DOHH2 (cell line): ENCODE measurements at regions not wholly inside any gene's neighbourhood (a gene's known extent, or its start where the extent isn't known, plus 50 kb on each side); places are given as distances from the start of the nearest gene placed in this dataset.

Experiments used
- H3F3A ChIP-seq: fragments of 200-600 bp; sonication (generic), shearing (Covaris generic); 2 replicates; pipeline ENCODE4 v1.6.0; 2016; ENCODE audit warnings: antibody characterized with exemption, mild to moderate bottlenecking; ENCODE audit not compliant: control insufficient read depth, insufficient read depth
- H3K27ac ChIP-seq: fragments of 200-600 bp; sonication (generic); 2 replicates; pipeline ENCODE4 v1.5.1; 2014; ENCODE audit warnings: low read depth, mild to moderate bottlenecking, low read length, moderate library complexity
- H3K27me3 ChIP-seq: fragments of 200-600 bp; sonication (generic); 2 replicates; pipeline ENCODE4 v1.6.1; 2014; ENCODE audit warnings: mild to moderate bottlenecking, low read length, mixed read lengths; ENCODE audit not compliant: control insufficient read depth
- H3K36me3 ChIP-seq: fragments of 200-600 bp; sonication (generic); 2 replicates; pipeline ENCODE4 v1.6.1; 2014; ENCODE audit warnings: mild to moderate bottlenecking, low read length, moderate library complexity, mixed read lengths; ENCODE audit not compliant: control insufficient read depth
- H3K4me1 ChIP-seq: fragments of 200-600 bp; sonication (generic); 2 replicates; pipeline ENCODE4 v1.6.1; 2014; ENCODE audit warnings: mild to moderate bottlenecking, low read length, mixed read lengths; ENCODE audit not compliant: control insufficient read depth
- H3K4me2 ChIP-seq: fragments of 200-600 bp; sonication (generic); 2 replicates; pipeline ENCODE4 v1.6.0; 2014; ENCODE audit warnings: mild to moderate bottlenecking, low read length, moderate library complexity
- H3K4me3 ChIP-seq: fragments of 200-600 bp; sonication (generic); 2 replicates; pipeline ENCODE4 v1.5.1; 2014; ENCODE audit warnings: mild to moderate bottlenecking, low read length, mixed read lengths
- H3K79me2 ChIP-seq: fragments of 200-600 bp; sonication (generic); 2 replicates; pipeline ENCODE4 v1.6.1; 2014; ENCODE audit warnings: mild to moderate bottlenecking, low read length, mixed read lengths; ENCODE audit not compliant: control insufficient read depth
- H3K9me2 ChIP-seq: fragments of 200-600 bp; sonication (generic); replicated peaks from 2 replicates; pipeline ENCODE4 v1.6.1; 2014; ENCODE audit warnings: mild to moderate bottlenecking, low read length, mixed read lengths; ENCODE audit not compliant: control insufficient read depth
- H3K9me3 ChIP-seq: fragments of 200-600 bp; sonication (generic); 2 replicates; pipeline ENCODE4 v1.6.1; 2014; ENCODE audit warnings: antibody characterized with exemption, low read length, mixed read lengths; ENCODE audit not compliant: control insufficient read depth, insufficient read depth
- H4K20me1 ChIP-seq: fragments of 200-600 bp; sonication (generic); 2 replicates; pipeline ENCODE4 v1.6.0; 2014; ENCODE audit warnings: low read depth, mild to moderate bottlenecking, antibody characterized with exemption, low read length, moderate library complexity; ENCODE audit not compliant: control insufficient read depth, insufficient read depth
- EZH2phosphoT487 ChIP-seq: fragments of 200-600 bp; sonication (generic); IDR thresholded peaks from 2 replicates; pipeline ENCODE4 v1.6.1; 2017; ENCODE audit warnings: borderline replicate concordance, mild to moderate bottlenecking, antibody characterized with exemption, low read length, moderate library complexity, mixed read lengths
- TF ChIP-seq, protein P1 (sequence below): fragments of 200-600 bp; sonication (generic); IDR thresholded peaks from one replicate; pipeline ENCODE4 v1.5.1; 2014; ENCODE audit warnings: antibody characterized with exemption, mild to moderate bottlenecking, low read depth, low read length; ENCODE audit not compliant: poor library complexity, severe bottlenecking

- H3F3A ChIP-seq = no peaks in the 10 kb centered on the region
- no peaks in the 10 kb centered on the region for H3K9me2 ChIP-seq
- H3K4me3 ChIP-seq = no peak overlapping the region
- H4K20me1 ChIP-seq = no peaks in the 10 kb centered on the region
- H3K27me3 ChIP-seq = no peaks in the 10 kb centered on the region
- no peak for TF ChIP-seq EZH2phosphoT487
- TF ChIP-seq, protein P1, sequence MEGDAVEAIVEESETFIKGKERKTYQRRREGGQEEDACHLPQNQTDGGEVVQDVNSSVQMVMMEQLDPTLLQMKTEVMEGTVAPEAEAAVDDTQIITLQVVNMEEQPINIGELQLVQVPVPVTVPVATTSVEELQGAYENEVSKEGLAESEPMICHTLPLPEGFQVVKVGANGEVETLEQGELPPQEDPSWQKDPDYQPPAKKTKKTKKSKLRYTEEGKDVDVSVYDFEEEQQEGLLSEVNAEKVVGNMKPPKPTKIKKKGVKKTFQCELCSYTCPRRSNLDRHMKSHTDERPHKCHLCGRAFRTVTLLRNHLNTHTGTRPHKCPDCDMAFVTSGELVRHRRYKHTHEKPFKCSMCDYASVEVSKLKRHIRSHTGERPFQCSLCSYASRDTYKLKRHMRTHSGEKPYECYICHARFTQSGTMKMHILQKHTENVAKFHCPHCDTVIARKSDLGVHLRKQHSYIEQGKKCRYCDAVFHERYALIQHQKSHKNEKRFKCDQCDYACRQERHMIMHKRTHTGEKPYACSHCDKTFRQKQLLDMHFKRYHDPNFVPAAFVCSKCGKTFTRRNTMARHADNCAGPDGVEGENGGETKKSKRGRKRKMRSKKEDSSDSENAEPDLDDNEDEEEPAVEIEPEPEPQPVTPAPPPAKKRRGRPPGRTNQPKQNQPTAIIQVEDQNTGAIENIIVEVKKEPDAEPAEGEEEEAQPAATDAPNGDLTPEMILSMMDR = no peak
- H3K9me3 ChIP-seq = no peaks in the 10 kb centered on the region
- no peaks in the 10 kb centered on the region for H3K4me1 ChIP-seq
- H3K36me3 ChIP-seq = no peaks in the 10 kb centered on the region
- no peaks in the 10 kb centered on the region for H3K79me2 ChIP-seq
- H3K27ac ChIP-seq = no peak overlapping the region
- no peak overlapping the region for H3K4me2 ChIP-seq
Measured at GRCh38 chr1:87215592-87215991, 113.1 kb upstream of the LMO4 start.

DNA sequence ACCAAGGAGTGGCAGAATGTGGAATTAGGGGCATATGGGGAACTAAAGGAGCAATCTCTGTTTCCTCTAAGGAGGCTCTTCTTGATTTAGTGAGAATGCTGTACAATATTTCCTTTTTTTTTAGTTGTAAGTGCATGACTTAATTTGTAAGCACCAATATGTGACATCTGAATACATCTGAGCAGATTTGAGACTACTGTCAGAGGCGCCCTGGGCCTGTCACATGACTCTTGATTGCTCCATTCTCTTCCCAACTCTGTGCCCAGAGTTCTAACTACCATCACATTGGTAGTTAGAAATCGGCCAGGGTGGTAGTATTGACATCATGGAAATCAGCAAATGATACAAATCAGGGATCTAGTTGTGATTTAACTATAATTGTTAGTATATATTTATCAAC lies 110.1 kb upstream of the LMO4 start:
- no peaks in the 10 kb centered on the region for H3K9me2 ChIP-seq
- H3K9me3 ChIP-seq = no peaks in the 10 kb centered on the region
- H3K4me3 ChIP-seq = no peak overlapping the region
- no peaks in the 10 kb centered on the region for H3K79me2 ChIP-seq
- no peaks in the 10 kb centered on the region for H3F3A ChIP-seq
- H3K27me3 ChIP-seq = no peaks in the 10 kb centered on the region
- no peaks in the 10 kb centered on the region for H3K36me3 ChIP-seq
- no peaks in the 10 kb centered on the region for H3K4me1 ChIP-seq
- no peak overlapping the region for H3K27ac ChIP-seq
- H3K4me2 ChIP-seq = no peak overlapping the region
- no peak for TF ChIP-seq EZH2phosphoT487
- TF ChIP-seq, protein P1 = no peak
- H4K20me1 ChIP-seq = no peaks in the 10 kb centered on the region

DNA sequence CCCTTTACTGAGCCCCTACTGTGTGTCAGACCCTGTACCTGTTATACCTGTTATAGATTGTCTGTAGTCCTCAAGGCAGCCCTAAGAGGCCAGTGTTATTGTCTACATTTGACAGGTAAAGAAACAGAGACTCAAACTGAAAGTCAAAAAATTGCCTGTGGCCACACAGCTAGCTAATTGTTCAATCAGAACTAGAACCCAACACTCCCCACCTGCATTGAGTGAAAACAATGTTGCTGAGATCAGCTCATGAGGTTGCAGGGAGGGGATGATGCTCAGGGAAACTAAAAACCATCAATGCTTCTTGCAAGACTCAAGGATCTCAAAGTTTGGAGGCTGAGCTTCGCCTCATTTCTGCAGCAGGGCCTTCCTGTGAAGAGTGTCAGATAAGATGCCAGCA lies 109.5 kb upstream of the LMO4 start:
- Histone ChIP-seq H3K4me3 (no peak overlapping the region), H4K20me1 (no peaks in the 10 kb centered on the region), H3K9me2 (no peaks in the 10 kb centered on the region), H3K27me3 (no peaks in the 10 kb centered on the region), H3K4me2 (no peak overlapping the region), H3K79me2 (no peaks in the 10 kb centered on the region), H3F3A (no peaks in the 10 kb centered on the region), H3K4me1 (no peaks in the 10 kb centered on the region), H3K27ac (no peak overlapping the region), H3K36me3 (no peaks in the 10 kb centered on the region), H3K9me3 (no peaks in the 10 kb centered on the region)
- no peak for TF ChIP-seq EZH2phosphoT487
- TF ChIP-seq, protein P1 = no peak

DNA sequence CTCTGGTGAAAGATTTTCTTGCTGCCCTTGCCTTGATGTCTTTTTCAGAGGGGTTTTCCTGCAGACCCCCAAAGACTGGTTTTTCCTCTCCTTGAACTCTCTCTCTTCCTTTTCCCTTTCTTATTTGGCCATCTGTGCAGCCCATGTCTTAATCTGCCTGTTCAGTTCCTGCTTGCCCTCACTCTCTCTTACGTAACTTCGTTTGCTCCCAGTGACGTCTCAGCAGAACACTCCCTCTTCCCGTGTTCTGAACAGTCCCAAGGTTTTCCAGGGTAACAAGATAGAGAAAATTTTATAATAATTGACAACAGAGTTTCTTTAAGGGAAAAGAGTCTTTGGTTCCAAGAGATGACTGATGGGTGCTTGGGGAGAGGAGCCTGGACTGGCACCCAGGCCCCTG lies 109.1 kb upstream of the LMO4 start:
- no peaks in the 10 kb centered on the region for H3F3A ChIP-seq
- H3K79me2 ChIP-seq = no peaks in the 10 kb centered on the region
- no peaks in the 10 kb centered on the region for H3K27me3 ChIP-seq
- no peak overlapping the region for H3K4me3 ChIP-seq
- no peaks in the 10 kb centered on the region for H3K9me3 ChIP-seq
- no peaks in the 10 kb centered on the region for H3K4me1 ChIP-seq
- H3K4me2 ChIP-seq = no peak overlapping the region
- H4K20me1 ChIP-seq = no peaks in the 10 kb centered on the region
- TF ChIP-seq EZH2phosphoT487 = no peak
- TF ChIP-seq, protein P1 = no peak
- no peaks in the 10 kb centered on the region for H3K36me3 ChIP-seq
- no peak overlapping the region for H3K27ac ChIP-seq
- H3K9me2 ChIP-seq = no peaks in the 10 kb centered on the region
